Kidney (tissue), 13 donors: ENCODE measurements at regions not wholly inside any gene's neighbourhood (a gene's known extent, or its start where the extent isn't known, plus 50 kb on each side); places are given as distances from the start of the nearest gene placed in this dataset.

Source experiments
- DNase-seq, 5 donors: peaks; one replicate each; pipeline ENCODE4 v3.0.0-alpha.2; 2013 to 2020
- FAIRE-seq: peaks from 2 replicates; lab custom pipeline; 2012; peaks lifted over from hg19 to GRCh38; lab: Jason Lieb, UNC
- H3K27ac ChIP-seq, 2 donors: one replicate each; pipeline ENCODE4 v1.7.0; 2013; ENCODE audit warnings: low read depth in 2 of 2, low read length in 2 of 2, inconsistent platforms in 1 of 2
- H3K27me3 ChIP-seq: one replicate; pipeline ENCODE4 v1.7.1; 2013; ENCODE audit warnings: low read length, inconsistent platforms; ENCODE audit not compliant: control insufficient read depth, insufficient read depth
- H3K36me3 ChIP-seq, 3 donors: one replicate each; pipeline versions ENCODE4 v1.7.0 to v1.7.1; 2013; ENCODE audit warnings: low read length in 3 of 3, control low read depth in 1 of 3, inconsistent platforms in 1 of 3; ENCODE audit not compliant: insufficient read depth in 3 of 3, control insufficient read depth in 2 of 3
- H3K4me1 ChIP-seq, 3 donors: one replicate each; pipeline versions ENCODE4 v1.7.0 to v1.7.1; 2013; ENCODE audit warnings: low read length in 3 of 3, inconsistent platforms in 1 of 3, low read depth in 1 of 3; ENCODE audit not compliant: control insufficient read depth in 2 of 3, insufficient read depth in 2 of 3
- H3K4me3 ChIP-seq, 3 donors: one replicate each; pipeline versions ENCODE4 v1.7.0 to v1.8.1; 2013; ENCODE audit warnings: low read length in 3 of 3, control low read depth in 1 of 3, inconsistent platforms in 1 of 3
- H3K9ac ChIP-seq, 3 donors: one replicate each; pipeline versions ENCODE4 v1.7.0 to v1.7.1; 2013; ENCODE audit warnings: low read length in 3 of 3, control low read depth in 1 of 3, inconsistent platforms in 1 of 3
- H3K9me3 ChIP-seq, 3 donors: one replicate each; pipeline versions ENCODE4 v1.7.0 to v1.7.1; 2013; ENCODE audit warnings: low read length in 3 of 3, control low read depth in 1 of 3, inconsistent platforms in 1 of 3; ENCODE audit not compliant: control insufficient read depth in 2 of 3, insufficient read depth in 1 of 3
- intact Hi-C: fragments of 100-400 bp; cut with DNase I; formaldehyde crosslinking; loops from one replicate; pipeline ENCODE4 v1.11.1; 2022
- TF ChIP-seq, protein P1 (sequence below): IDR thresholded peaks from 3 replicates; pipeline ENCODE4 v1.5.1; 2012; ENCODE audit warnings: mild to moderate bottlenecking, moderate library complexity, borderline replicate concordance; ENCODE audit not compliant: insufficient read depth; ENCODE audit errors: extremely low read depth
- donor health status: control.
- donor health status: control.
- donor health status: control.
- donor health status: control.
- donor health status: control.
- donor health status: DM: yes; HTN: yes; CAD: no.
- donor health status: Normal renal cell carcinoma (clear cell type).

DNA sequence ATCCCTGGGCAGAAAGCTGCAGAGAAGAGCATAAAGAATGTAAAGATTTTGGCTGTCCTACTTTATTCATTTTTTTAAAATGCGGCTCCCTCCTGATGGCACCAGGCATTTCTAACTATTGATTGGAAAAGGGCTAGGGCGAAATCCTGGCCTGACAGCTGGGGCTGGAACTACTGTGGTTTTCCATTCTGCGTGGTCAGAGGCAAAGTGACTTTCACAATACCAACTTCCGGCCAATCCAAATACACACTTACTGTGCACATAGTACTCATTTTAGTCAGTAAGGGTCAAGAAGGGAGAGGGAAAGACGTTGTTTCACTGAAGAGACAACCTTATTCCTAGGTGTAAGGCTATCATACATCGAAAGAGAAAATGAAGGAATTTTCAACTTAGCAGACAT, 113.8 kb upstream of the PMFBP1 start:
- H3K36me3 ChIP-seq = no peaks in the 10 kb centered on the region
- H3K4me3 ChIP-seq = no peak overlapping the region
- DNase-seq (no peak), FAIRE-seq (no peak)
- H3K27ac ChIP-seq = no peak overlapping the region
- intact Hi-C loops = no loop called here
- H3K27me3 ChIP-seq = no peaks in the 10 kb centered on the region
- no peak overlapping the region for H3K9ac ChIP-seq
- H3K9me3 ChIP-seq = no peaks in the 10 kb centered on the region
- TF ChIP-seq, protein P1, sequence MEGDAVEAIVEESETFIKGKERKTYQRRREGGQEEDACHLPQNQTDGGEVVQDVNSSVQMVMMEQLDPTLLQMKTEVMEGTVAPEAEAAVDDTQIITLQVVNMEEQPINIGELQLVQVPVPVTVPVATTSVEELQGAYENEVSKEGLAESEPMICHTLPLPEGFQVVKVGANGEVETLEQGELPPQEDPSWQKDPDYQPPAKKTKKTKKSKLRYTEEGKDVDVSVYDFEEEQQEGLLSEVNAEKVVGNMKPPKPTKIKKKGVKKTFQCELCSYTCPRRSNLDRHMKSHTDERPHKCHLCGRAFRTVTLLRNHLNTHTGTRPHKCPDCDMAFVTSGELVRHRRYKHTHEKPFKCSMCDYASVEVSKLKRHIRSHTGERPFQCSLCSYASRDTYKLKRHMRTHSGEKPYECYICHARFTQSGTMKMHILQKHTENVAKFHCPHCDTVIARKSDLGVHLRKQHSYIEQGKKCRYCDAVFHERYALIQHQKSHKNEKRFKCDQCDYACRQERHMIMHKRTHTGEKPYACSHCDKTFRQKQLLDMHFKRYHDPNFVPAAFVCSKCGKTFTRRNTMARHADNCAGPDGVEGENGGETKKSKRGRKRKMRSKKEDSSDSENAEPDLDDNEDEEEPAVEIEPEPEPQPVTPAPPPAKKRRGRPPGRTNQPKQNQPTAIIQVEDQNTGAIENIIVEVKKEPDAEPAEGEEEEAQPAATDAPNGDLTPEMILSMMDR = no peak
- no peaks in the 10 kb centered on the region for H3K4me1 ChIP-seq

DNA sequence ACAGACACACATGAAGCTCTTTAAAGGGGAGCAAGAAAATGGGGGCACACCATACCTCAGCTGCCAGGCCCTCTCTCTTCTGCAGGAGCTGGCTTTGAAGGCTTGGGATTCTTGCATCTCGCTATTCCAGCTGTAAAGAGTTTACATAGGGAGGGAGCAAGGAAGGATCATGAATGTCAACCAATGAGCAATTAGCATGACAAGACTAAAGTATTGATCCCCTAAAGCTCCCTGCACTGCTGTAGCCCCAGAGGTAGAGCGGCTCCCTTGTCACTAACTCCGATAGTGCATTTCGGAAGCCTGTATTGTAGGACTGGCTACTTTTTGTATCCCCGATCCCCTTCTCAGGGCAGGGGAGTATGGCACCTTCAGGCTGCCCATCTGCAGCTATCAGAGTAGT, 113.4 kb upstream of the PMFBP1 start:
- H3K27ac ChIP-seq = no peak overlapping the region
- H3K9me3 ChIP-seq = no peaks in the 10 kb centered on the region
- intact Hi-C loops = no loop called here
- H3K27me3 ChIP-seq = no peaks in the 10 kb centered on the region
- H3K36me3 ChIP-seq = no peaks in the 10 kb centered on the region
- DNase-seq (no peak), FAIRE-seq (no peak)
- TF ChIP-seq, protein P1 = no peak
- H3K4me1 ChIP-seq = no peaks in the 10 kb centered on the region
- no peak overlapping the region for H3K9ac ChIP-seq
- no peak overlapping the region for H3K4me3 ChIP-seq

DNA sequence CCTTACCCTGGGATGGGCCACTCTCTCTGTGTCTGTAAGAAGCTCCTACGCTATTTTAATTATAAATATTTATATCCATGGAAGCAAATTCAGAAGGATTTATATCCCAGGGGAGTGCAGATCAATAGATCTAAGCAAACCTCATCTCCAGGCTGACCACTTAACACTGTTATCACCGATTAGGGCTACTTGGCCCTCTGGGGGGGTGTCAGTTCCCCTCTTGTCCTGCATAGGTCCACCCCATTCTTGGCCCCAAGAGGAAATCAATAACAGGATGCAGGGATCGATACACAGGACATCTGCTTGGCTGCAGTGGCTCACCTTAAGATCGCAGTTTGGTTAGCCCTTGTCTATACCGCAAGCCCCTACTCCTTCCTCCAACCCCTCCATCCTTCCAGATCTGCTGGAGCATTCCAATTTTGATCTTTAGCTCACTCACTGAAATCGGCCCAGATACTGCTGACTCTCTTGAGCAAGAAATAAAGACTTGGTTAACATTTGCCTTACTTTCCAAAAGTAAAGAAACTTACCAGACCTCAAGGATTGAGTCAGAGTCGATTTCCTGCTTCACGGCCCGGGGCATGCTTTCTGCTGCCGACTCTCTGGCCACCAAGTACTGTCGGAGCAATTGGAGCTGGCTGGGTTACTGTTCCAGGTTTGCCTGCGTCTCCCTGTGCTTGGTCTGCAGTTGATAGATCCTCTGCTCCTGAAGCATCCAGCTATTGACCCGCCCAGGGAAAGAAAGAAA, 112.3 kb upstream of the PMFBP1 start:
- intact Hi-C loops = no loop called here
- H3K9ac ChIP-seq = no peak overlapping the region
- no peaks in the 10 kb centered on the region for H3K9me3 ChIP-seq
- no peak overlapping the region for H3K4me3 ChIP-seq
- DNase-seq = no peak
- no peaks in the 10 kb centered on the region for H3K4me1 ChIP-seq
- H3K27ac ChIP-seq = no peak overlapping the region
- H3K27me3 ChIP-seq = no peaks in the 10 kb centered on the region
- TF ChIP-seq, protein P1 = no peak
- H3K36me3 ChIP-seq = no peaks in the 10 kb centered on the region
- no peak for FAIRE-seq

DNA sequence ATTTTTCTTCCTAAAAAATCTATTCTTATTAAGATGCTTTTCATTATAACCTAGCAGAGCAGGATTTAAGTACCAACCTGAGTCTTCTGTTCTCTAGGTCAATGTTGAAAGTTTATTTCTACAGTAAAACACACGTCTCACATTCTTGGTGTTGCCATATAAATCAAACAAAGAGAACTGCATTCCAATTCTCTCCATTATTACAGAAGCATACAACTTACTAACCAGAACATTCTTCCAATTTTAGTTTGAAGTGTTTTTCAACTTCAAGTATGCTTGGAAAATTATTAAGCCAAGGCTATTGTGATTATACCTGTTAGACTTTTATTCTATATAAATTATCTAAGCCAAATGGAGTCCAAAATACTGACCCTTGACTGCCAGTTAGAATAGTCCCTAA, 110.4 kb upstream of the PMFBP1 start:
- no peak overlapping the region for H3K27ac ChIP-seq
- DNase-seq (no peak), FAIRE-seq (no peak)
- no peaks in the 10 kb centered on the region for H3K9me3 ChIP-seq
- TF ChIP-seq, protein P1 = no peak
- intact Hi-C loops = no loop called here
- no peak overlapping the region for H3K9ac ChIP-seq
- H3K36me3 ChIP-seq = no peaks in the 10 kb centered on the region
- H3K27me3 ChIP-seq = no peaks in the 10 kb centered on the region
- no peak overlapping the region for H3K4me3 ChIP-seq
- no peaks in the 10 kb centered on the region for H3K4me1 ChIP-seq
